ENCODE measurements at regions not wholly inside any gene's neighbourhood (a gene's known extent, or its start where the extent isn't known, plus 50 kb on each side); places are given as distances from the start of the nearest gene placed in this dataset.

GRCh38 chr13:84207509-84207908 is 325.2 kb upstream of the SLITRK1 start:
- TF ChIP-seq CTCF (conservative IDR thresholded peaks at IDR 0.05) (no peak), ZFX (IDR thresholded peaks at IDR 0.05) (no peak)
